DOHH2 (cell line): ENCODE measurements at regions not wholly inside any gene's neighbourhood (a gene's known extent, or its start where the extent isn't known, plus 50 kb on each side); places are given as distances from the start of the nearest gene placed in this dataset.
"Not testable (repeated sequence)": the region's sequence is repeated elsewhere in the genome, so short reads cannot be mapped to it uniquely, and the experiment has no call there.

Source experiments
- H3F3A ChIP-seq: fragments of 200-600 bp; sonication (generic), shearing (Covaris generic); 2 replicates; pipeline ENCODE4 v1.6.0; 2016; ENCODE audit warnings: antibody characterized with exemption, mild to moderate bottlenecking; ENCODE audit not compliant: control insufficient read depth, insufficient read depth
- H3K27ac ChIP-seq: fragments of 200-600 bp; sonication (generic); 2 replicates; pipeline ENCODE4 v1.5.1; 2014; ENCODE audit warnings: low read depth, mild to moderate bottlenecking, low read length, moderate library complexity
- H3K27me3 ChIP-seq: fragments of 200-600 bp; sonication (generic); 2 replicates; pipeline ENCODE4 v1.6.1; 2014; ENCODE audit warnings: mild to moderate bottlenecking, low read length, mixed read lengths; ENCODE audit not compliant: control insufficient read depth
- H3K36me3 ChIP-seq: fragments of 200-600 bp; sonication (generic); 2 replicates; pipeline ENCODE4 v1.6.1; 2014; ENCODE audit warnings: mild to moderate bottlenecking, low read length, moderate library complexity, mixed read lengths; ENCODE audit not compliant: control insufficient read depth
- H3K4me1 ChIP-seq: fragments of 200-600 bp; sonication (generic); 2 replicates; pipeline ENCODE4 v1.6.1; 2014; ENCODE audit warnings: mild to moderate bottlenecking, low read length, mixed read lengths; ENCODE audit not compliant: control insufficient read depth
- H3K4me2 ChIP-seq: fragments of 200-600 bp; sonication (generic); 2 replicates; pipeline ENCODE4 v1.6.0; 2014; ENCODE audit warnings: mild to moderate bottlenecking, low read length, moderate library complexity
- H3K4me3 ChIP-seq: fragments of 200-600 bp; sonication (generic); 2 replicates; pipeline ENCODE4 v1.5.1; 2014; ENCODE audit warnings: mild to moderate bottlenecking, low read length, mixed read lengths
- H3K79me2 ChIP-seq: fragments of 200-600 bp; sonication (generic); 2 replicates; pipeline ENCODE4 v1.6.1; 2014; ENCODE audit warnings: mild to moderate bottlenecking, low read length, mixed read lengths; ENCODE audit not compliant: control insufficient read depth
- H3K9me2 ChIP-seq: fragments of 200-600 bp; sonication (generic); replicated peaks from 2 replicates; pipeline ENCODE4 v1.6.1; 2014; ENCODE audit warnings: mild to moderate bottlenecking, low read length, mixed read lengths; ENCODE audit not compliant: control insufficient read depth
- H3K9me3 ChIP-seq: fragments of 200-600 bp; sonication (generic); 2 replicates; pipeline ENCODE4 v1.6.1; 2014; ENCODE audit warnings: antibody characterized with exemption, low read length, mixed read lengths; ENCODE audit not compliant: control insufficient read depth, insufficient read depth
- H4K20me1 ChIP-seq: fragments of 200-600 bp; sonication (generic); 2 replicates; pipeline ENCODE4 v1.6.0; 2014; ENCODE audit warnings: low read depth, mild to moderate bottlenecking, antibody characterized with exemption, low read length, moderate library complexity; ENCODE audit not compliant: control insufficient read depth, insufficient read depth
- EZH2phosphoT487 ChIP-seq: fragments of 200-600 bp; sonication (generic); IDR thresholded peaks from 2 replicates; pipeline ENCODE4 v1.6.1; 2017; ENCODE audit warnings: borderline replicate concordance, mild to moderate bottlenecking, antibody characterized with exemption, low read length, moderate library complexity, mixed read lengths
- TF ChIP-seq, protein P1 (sequence below): fragments of 200-600 bp; sonication (generic); IDR thresholded peaks from one replicate; pipeline ENCODE4 v1.5.1; 2014; ENCODE audit warnings: antibody characterized with exemption, mild to moderate bottlenecking, low read depth, low read length; ENCODE audit not compliant: poor library complexity, severe bottlenecking

DNA sequence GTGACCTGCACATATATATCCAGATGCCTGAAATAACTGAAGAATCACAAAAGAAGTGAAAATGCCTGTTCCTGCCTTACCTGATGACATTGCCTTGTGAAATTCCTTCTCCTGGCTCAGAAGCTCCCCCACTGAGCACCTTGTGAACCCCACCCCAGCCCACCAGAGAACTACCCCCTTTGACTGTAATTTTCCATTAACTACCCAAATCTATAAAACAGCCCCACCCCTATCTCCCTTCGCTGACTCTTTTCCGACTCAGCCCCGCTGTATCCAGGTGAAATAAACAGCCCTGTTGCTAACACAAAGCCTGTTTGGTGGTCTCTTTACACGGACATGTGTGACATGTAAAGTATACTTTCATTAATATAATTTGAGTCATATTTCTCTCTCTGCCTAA lies 320.3 kb upstream of the TECRL start:
- Histone ChIP-seq H3F3A (no peaks in the 10 kb centered on the region), H3K9me3 (no peaks in the 10 kb centered on the region), H3K27me3 (no peaks in the 10 kb centered on the region), H4K20me1 (no peaks in the 10 kb centered on the region), H3K4me3 (no peak overlapping the region), H3K27ac (no peak overlapping the region), H3K9me2 (no peaks in the 10 kb centered on the region), H3K4me1 (no peaks in the 10 kb centered on the region), H3K79me2 (no peaks in the 10 kb centered on the region), H3K36me3 (no peaks in the 10 kb centered on the region), H3K4me2 (no peak overlapping the region)
- TF ChIP-seq EZH2phosphoT487, result no peak
- TF ChIP-seq, protein P1, sequence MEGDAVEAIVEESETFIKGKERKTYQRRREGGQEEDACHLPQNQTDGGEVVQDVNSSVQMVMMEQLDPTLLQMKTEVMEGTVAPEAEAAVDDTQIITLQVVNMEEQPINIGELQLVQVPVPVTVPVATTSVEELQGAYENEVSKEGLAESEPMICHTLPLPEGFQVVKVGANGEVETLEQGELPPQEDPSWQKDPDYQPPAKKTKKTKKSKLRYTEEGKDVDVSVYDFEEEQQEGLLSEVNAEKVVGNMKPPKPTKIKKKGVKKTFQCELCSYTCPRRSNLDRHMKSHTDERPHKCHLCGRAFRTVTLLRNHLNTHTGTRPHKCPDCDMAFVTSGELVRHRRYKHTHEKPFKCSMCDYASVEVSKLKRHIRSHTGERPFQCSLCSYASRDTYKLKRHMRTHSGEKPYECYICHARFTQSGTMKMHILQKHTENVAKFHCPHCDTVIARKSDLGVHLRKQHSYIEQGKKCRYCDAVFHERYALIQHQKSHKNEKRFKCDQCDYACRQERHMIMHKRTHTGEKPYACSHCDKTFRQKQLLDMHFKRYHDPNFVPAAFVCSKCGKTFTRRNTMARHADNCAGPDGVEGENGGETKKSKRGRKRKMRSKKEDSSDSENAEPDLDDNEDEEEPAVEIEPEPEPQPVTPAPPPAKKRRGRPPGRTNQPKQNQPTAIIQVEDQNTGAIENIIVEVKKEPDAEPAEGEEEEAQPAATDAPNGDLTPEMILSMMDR, result no peak

DNA sequence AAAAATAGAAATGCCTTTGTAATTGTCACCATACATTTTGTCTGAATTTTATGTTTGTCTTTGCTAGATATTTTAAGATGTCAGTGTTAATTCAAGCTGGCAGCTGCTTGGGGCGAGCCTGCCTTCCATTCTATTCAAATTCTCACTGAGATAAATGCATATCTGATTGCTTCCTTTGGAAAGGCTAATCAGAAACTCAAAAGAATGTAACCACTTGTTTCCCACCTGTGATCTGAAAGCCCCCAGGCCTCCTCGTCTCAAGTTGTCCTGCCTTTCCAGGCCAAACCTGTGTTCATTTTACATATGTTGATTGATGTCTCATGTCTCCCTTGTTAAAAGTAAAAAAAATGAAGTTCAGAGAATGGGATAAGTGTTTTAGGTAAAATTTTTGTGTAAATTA lies 318.7 kb upstream of the TECRL start:
- H3K9me3 ChIP-seq, result no peaks in the 10 kb centered on the region
- no peaks in the 10 kb centered on the region for H4K20me1 ChIP-seq
- H3K4me1 ChIP-seq, result no peaks in the 10 kb centered on the region
- H3K9me2 ChIP-seq, result no peaks in the 10 kb centered on the region
- no peak overlapping the region for H3K27ac ChIP-seq
- H3K36me3 ChIP-seq, result no peaks in the 10 kb centered on the region
- TF ChIP-seq, protein P1, result no peak
- H3F3A ChIP-seq, result no peaks in the 10 kb centered on the region
- no peaks in the 10 kb centered on the region for H3K27me3 ChIP-seq
- no peak overlapping the region for H3K4me3 ChIP-seq
- H3K4me2 ChIP-seq, result no peak overlapping the region
- no peaks in the 10 kb centered on the region for H3K79me2 ChIP-seq

DNA sequence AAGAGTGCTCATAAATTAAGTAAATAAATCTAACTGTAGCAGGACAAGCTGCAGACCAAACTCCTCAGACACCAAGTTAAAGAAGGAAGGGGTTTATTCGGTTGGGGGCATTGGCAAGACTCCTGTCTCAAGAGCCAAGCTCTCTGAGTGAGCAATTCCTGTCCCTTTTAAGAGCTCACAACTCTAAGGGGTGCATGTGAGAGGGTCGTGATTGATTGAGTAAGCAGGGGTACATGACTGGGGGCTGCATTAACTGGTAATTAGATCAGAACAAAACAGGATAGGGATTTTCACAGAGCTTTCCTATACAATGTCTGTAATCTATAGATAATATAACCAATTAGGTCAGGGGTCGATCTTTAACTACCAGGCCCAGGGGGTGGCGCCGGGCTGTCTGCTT lies 318.1 kb upstream of the TECRL start:
- not testable (repeated sequence) for H3K79me2 ChIP-seq, H3K27me3 ChIP-seq, H3K4me2 ChIP-seq, H3F3A ChIP-seq, H4K20me1 ChIP-seq, H3K4me1 ChIP-seq, H3K36me3 ChIP-seq, H3K9me3 ChIP-seq, H3K27ac ChIP-seq, H3K4me3 ChIP-seq, H3K9me2 ChIP-seq

DNA sequence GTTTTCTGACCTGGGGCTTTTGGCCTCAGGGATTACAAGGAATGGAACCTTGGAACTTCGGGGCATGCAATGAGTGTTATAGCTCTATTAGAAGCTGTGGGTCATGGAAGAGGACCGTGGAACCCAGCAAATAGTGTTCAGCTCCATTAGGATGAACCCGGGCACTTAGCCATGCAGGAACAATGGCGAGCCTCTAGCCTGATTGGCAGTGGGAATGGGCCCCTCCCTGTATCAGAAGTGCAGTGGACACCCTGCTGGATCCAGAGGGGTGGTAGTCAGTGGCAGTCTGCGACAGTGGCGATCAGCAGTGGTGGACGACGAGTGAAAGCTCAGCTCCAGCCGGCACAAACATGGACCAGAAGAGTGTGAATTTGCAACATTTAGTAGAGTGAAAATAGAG lies 315.4 kb upstream of the TECRL start:
- Histone ChIP-seq H3K27ac (no peak overlapping the region), H3K79me2 (no peaks in the 10 kb centered on the region), H3K36me3 (no peaks in the 10 kb centered on the region), H3K27me3 (no peaks in the 10 kb centered on the region), H3F3A (no peaks in the 10 kb centered on the region), H3K4me1 (no peaks in the 10 kb centered on the region), H3K4me2 (no peak overlapping the region), H3K9me2 (no peaks in the 10 kb centered on the region), H3K4me3 (no peak overlapping the region), H4K20me1 (no peaks in the 10 kb centered on the region), H3K9me3 (no peaks in the 10 kb centered on the region)
- TF ChIP-seq, protein P1, result no peak
- no peak for TF ChIP-seq EZH2phosphoT487
